Activated naive CD8-positive, alpha-beta T cell treated with anti-CD3 and anti-CD28 coated beads, Interleukin-2, amount 50 U/mL, for 24 hours (primary cell): ENCODE measurements at regions not wholly inside any gene's neighbourhood (a gene's known extent, or its start where the extent isn't known, plus 50 kb on each side); places are given as distances from the start of the nearest gene placed in this dataset.

Experiments
- ATAC-seq: fragments of 150-1000 bp; cut with Tn5 transposase; one replicate; pipeline ENCODE4 v1.10.0; 2021
- DNase-seq: peaks from one replicate; pipeline ENCODE4 v3.0.0; 2021
- H3K27ac Mint-ChIP-seq: one replicate; pipeline ENCODE4 v1.8.0; 2021; ENCODE audit warnings: mild to moderate bottlenecking, mixed read lengths
- H3K27me3 Mint-ChIP-seq: one replicate; pipeline ENCODE4 v1.8.0; 2021; ENCODE audit warnings: mixed read lengths
- H3K36me3 Mint-ChIP-seq: one replicate; pipeline ENCODE4 v1.8.0; 2021; ENCODE audit warnings: low read depth, mixed read lengths
- H3K4me1 Mint-ChIP-seq: one replicate; pipeline ENCODE4 v1.8.0; 2021; ENCODE audit warnings: mixed read lengths
- H3K4me3 Mint-ChIP-seq: one replicate; pipeline ENCODE4 v1.8.0; 2021; ENCODE audit warnings: mild to moderate bottlenecking, moderate library complexity, mixed read lengths
- H3K9me3 Mint-ChIP-seq: one replicate; pipeline ENCODE4 v1.8.0; 2021; ENCODE audit warnings: mixed read lengths

DNA sequence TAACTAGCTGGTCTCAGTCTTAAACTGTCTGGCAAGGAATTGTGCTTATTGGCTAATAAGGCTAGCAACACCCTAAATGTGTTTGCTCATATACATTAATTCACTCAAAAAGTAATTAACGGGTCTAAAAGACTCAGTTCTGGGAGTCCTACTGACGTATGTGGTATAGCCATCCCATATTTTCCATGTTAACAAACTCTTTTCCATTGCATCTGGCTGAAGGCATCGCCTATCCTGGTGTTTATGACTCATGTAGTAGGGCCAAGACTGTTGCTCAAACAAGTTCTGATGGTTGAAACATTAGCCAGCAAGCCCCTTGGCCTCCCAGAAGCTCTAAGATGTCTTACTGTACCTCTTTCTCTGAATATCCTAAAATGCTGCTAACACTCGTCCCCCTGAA lies 98.5 kb downstream of the PHLDA1 start:
- ATAC-seq: peak; percentile 30
- Mint-ChIP-seq H3K4me3 (no peak overlapping the region), H3K27me3 (peaks cover 13% of the 10 kb centered on the region), H3K36me3 (peaks cover 3% of the 10 kb centered on the region), H3K9me3 (peaks cover 4% of the 10 kb centered on the region), H3K27ac (peak overlapping the region; percentile 93), H3K4me1 (peaks cover 40% of the 10 kb centered on the region)
- DNase-seq: no peak

DNA sequence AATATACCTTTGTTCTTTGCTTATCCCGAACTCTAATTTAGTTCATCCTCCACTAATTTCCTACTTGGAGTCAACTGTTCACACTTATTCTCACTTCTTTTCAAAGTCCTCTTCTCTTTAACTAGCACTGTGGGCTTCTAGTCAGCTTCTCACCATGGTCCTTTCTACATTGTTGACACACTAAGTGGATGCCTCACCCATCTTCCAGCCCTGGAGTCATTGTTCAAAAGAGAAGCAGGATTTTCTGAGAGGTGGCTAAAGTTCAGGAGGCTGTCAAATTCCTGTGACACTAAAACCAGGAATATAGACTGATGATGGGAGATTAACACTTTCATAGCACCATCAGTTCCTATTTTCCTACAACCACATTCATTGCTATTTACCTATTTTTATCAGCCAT lies 99.3 kb downstream of the PHLDA1 start:
- peaks cover 40% of the 10 kb centered on the region for H3K4me1 Mint-ChIP-seq
- H3K9me3 Mint-ChIP-seq: peaks cover 9% of the 10 kb centered on the region
- no peak overlapping the region for H3K4me3 Mint-ChIP-seq
- ATAC-seq (no peak), DNase-seq (no peak)
- H3K36me3 Mint-ChIP-seq: peaks cover 3% of the 10 kb centered on the region
- H3K27me3 Mint-ChIP-seq: peaks cover 17% of the 10 kb centered on the region
- H3K27ac Mint-ChIP-seq: peak overlapping the region; percentile 21

DNA sequence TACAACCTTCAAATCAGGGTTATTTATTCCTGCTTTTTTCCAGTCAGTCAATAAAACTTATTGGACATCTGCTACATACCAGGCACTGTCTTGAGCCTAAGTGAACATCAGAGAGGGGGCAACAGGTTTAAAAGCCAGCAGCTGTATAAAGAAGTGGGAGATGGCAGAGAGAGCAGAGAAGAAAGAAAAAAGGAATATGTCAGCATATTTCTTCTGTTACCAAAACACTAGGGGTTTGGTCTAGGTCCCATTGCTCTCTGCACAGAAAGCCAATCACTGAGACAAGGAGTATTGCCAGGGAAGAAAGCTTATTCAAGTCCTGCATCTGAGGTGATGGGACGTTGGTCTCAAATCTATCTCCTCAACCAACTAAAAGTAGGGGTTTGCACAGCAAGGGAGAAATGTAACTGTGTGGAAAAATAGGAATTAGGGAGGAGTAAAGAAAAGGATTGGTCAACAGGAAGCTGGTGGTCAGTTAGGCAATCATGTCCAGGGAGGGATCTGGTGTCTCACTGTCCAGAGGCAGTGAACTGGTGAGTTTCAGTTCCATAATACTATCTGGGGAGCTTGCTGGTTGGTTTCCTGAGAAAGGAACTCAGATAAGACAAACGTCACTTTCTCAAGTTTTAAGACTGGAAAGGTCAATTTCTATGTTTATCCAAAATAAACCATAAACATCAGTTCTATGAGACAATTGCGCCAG lies 107.5 kb downstream of the PHLDA1 start:
- peaks cover 44% of the 10 kb centered on the region for H3K9me3 Mint-ChIP-seq
- H3K36me3 Mint-ChIP-seq: peaks cover 16% of the 10 kb centered on the region
- H3K27me3 Mint-ChIP-seq: peaks cover 14% of the 10 kb centered on the region
- DNase-seq (no peak), ATAC-seq (no peak)
- no peak overlapping the region for H3K27ac Mint-ChIP-seq
- no peak overlapping the region for H3K4me3 Mint-ChIP-seq
- peaks cover 18% of the 10 kb centered on the region for H3K4me1 Mint-ChIP-seq

DNA sequence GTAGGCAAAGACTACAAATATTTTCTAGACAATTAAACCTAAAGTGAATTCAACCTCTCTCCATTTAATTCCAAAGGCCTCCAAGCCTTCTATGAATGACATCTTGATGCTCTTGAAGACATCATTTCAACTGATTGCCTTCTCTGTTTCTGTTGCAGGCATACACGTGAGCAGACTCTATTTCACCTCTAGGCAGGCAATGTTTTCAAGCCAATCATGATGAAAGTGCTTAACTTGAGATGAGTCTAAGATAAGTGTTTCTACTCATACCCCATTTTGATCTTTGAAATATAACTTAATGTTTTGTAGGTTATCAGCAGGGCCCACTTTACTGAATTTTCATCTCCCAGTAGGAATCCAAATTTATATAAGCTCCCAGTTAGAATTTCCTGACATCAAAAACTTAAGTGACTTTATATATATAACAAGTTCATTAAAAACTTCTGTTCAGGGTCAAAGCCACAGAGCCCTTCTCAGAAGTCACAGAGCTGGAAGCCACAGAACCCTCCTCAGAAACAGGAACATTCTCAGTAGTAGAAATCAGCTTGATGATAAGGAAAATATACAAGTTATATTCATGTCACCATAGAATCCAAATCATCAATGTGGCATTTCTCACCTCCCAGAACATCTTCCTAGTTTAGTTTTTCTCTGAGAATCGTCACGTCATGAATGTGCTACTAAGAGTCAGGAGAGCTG lies 108.5 kb downstream of the PHLDA1 start:
- H3K27me3 Mint-ChIP-seq: peaks cover 12% of the 10 kb centered on the region
- DNase-seq (no peak), ATAC-seq (no peak)
- peaks cover 16% of the 10 kb centered on the region for H3K36me3 Mint-ChIP-seq
- peaks cover 16% of the 10 kb centered on the region for H3K4me1 Mint-ChIP-seq
- no peak overlapping the region for H3K4me3 Mint-ChIP-seq
- peaks cover 40% of the 10 kb centered on the region for H3K9me3 Mint-ChIP-seq
- peak overlapping the region; percentile 59 for H3K27ac Mint-ChIP-seq

DNA sequence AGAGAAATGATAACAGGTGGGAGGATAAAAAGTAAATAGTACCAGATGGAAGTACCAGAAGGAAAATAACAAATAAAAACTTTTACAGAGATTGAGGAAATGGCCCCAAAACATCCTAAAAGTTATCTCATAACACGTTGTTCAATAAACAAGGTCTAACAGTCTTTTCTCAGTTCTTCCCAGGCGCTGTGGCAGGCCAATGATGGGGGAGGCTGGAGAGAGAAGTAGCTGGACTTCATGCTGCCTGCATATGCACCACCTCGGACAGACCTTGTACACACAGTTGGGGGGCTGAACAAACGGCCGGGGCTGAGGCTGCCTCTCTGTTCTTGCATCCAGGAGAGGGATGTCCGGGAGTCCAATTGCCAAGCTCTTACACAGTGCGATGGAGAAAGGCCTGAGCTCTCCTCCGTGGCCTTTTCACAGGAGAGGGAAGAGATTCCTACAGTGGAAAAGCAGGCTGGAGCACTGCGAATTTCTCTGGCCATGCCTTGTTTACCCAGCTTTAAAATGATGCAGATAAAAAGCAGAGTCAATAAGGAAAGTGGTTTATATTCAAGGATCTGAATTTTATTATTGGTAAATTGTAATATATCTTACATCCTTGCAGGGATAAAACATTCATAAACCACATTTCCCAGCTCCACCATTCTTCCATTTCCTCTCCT lies 109.8 kb downstream of the PHLDA1 start:
- H3K4me3 Mint-ChIP-seq: no peak overlapping the region
- no peak for ATAC-seq
- H3K36me3 Mint-ChIP-seq: peaks cover 16% of the 10 kb centered on the region
- H3K4me1 Mint-ChIP-seq: peaks cover 27% of the 10 kb centered on the region
- H3K9me3 Mint-ChIP-seq: peaks cover 32% of the 10 kb centered on the region
- H3K27me3 Mint-ChIP-seq: peaks cover 7% of the 10 kb centered on the region
- no peak for DNase-seq
- H3K27ac Mint-ChIP-seq: no peak overlapping the region

DNA sequence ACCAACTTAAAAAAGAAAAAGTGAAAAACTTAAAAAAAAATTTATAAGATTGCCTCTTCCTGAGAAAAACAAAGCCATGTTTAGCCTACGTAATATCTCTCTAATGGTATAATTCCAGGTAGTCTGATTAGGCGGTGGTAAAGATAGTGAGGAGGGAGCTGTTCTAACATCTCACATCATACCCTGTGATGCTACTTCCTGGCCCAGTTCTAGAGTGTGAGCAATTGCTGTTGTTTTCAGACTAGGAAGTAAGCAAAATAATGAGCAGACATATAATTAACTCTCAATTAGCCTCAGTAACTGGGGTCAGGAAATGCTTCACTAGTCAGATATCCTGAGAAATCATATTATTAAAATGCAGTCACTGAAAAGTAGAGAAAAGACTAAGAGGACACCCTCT lies 113.9 kb downstream of the PHLDA1 start:
- Mint-ChIP-seq H3K36me3 (peaks cover 2% of the 10 kb centered on the region), H3K4me1 (peaks cover 45% of the 10 kb centered on the region), H3K4me3 (no peak overlapping the region), H3K27ac (no peak overlapping the region), H3K9me3 (peaks cover 6% of the 10 kb centered on the region), H3K27me3 (peaks cover 2% of the 10 kb centered on the region)
- ATAC-seq (no peak), DNase-seq (no peak)

GRCh38 chr12:75917083-75917482 lies 114.5 kb downstream of the PHLDA1 start:
- Mint-ChIP-seq H3K27me3 (peaks cover under 1% of the 10 kb centered on the region), H3K4me3 (peak overlapping the region; percentile 7), H3K9me3 (peaks cover 4% of the 10 kb centered on the region), H3K27ac (peak overlapping the region; percentile 63), H3K4me1 (peaks cover 46% of the 10 kb centered on the region), H3K36me3 (no peaks in the 10 kb centered on the region)
- DNase-seq (no peak), ATAC-seq (peak; percentile 6)

GRCh38 chr12:75913502-75914351 lies 117.8 kb downstream of the PHLDA1 start:
- Mint-ChIP-seq H3K27me3 (peaks cover 1% of the 10 kb centered on the region), H3K9me3 (peaks cover 4% of the 10 kb centered on the region), H3K36me3 (no peaks in the 10 kb centered on the region), H3K4me3 (peak overlapping the region; percentile 26), H3K4me1 (peaks cover 55% of the 10 kb centered on the region), H3K27ac (peak overlapping the region; percentile 88)
- ATAC-seq (peak; percentile 95), DNase-seq (peak; percentile 63)

DNA sequence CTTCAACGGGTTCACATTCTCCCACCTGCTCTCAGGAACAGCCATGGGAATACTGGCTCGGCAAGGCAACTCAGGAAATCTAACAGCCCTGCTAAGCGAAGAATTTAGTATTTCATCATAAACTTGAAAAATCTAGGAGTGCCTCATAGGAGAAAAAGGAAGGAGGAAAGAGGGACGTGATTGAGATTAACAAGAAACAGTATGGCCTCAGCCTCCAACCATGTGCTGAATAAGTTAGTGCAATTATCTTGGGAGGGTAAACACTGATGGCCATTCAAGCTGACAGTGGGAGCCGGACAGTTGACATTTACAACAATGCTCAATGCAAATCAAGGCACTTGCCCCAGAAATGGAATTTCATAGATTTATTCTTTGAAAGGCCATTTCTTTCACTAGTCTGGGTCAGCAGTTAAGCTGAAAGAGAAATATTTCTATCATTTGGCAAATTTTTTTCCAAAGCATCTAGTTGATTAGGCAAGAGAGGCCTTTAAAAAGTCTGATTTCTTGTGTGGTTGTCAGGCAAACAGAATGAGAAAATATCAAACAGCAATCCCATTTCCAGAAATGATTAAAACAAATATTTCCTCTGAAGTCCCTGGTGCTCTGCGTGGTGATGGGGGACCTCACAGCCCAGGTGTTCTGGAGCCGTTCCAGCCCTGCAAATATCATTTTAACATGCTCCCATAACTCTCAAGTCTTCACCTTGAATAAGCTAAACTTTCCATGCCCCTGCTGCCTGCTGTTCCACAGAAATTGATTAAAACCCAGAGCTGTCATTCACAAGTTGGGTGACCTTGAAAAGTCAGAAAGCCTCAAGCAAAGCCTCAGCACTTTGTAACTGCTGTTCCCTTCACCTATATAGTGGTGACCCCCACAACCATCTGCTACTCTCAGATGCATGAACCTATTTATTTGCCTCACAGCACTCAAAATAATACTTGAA lies 121.6 kb downstream of the PHLDA1 start:
- peaks cover 5% of the 10 kb centered on the region for H3K27me3 Mint-ChIP-seq
- H3K9me3 Mint-ChIP-seq: peaks cover 3% of the 10 kb centered on the region
- H3K4me1 Mint-ChIP-seq: peaks cover 34% of the 10 kb centered on the region
- ATAC-seq (no peak), DNase-seq (no peak)
- H3K4me3 Mint-ChIP-seq: no peak overlapping the region
- H3K36me3 Mint-ChIP-seq: no peaks in the 10 kb centered on the region
- H3K27ac Mint-ChIP-seq: no peak overlapping the region

DNA sequence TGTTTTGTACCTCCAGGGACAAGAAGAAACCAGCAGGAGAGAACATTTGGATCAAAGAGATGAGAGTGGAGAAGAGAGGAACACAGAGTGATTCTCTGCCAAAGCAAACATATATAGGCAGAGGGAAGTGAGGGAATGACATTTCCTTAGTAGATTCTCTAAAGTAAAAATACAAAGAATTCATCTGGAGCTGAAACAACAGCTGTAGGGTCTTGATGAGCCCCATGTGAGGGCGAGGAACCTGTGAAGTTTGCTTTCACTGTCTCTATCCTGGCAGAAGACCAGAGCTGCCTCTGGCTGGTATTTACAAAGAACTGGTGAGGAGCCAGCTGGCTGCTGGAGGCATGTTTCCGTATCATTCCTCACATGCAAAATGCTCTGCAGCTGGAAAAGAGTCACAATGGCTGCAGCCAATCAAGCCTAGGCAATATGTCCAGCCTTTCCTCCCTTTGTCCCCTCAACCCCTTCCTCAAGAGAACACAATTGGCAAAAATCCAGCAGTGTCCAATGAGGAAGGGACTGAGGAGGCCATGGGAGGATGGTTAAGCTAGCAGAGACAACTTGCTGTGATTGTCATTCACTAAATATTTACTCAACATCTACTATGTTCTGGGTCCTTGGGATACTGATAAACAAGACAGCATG lies 122.5 kb downstream of the PHLDA1 start:
- Mint-ChIP-seq H3K4me1 (peaks cover 26% of the 10 kb centered on the region), H3K27me3 (peaks cover 5% of the 10 kb centered on the region), H3K4me3 (no peak overlapping the region), H3K27ac (no peak overlapping the region), H3K9me3 (no peaks in the 10 kb centered on the region), H3K36me3 (no peaks in the 10 kb centered on the region)
- no peak for ATAC-seq
- DNase-seq: no peak

GRCh38 chr12:75905922-75906321 lies 125.7 kb downstream of the PHLDA1 start:
- Mint-ChIP-seq H3K27me3 (peaks cover 5% of the 10 kb centered on the region), H3K9me3 (no peaks in the 10 kb centered on the region), H3K4me1 (peaks cover 9% of the 10 kb centered on the region), H3K36me3 (no peaks in the 10 kb centered on the region), H3K27ac (no peak overlapping the region), H3K4me3 (no peak overlapping the region)
- DNase-seq: no peak
- no peak for ATAC-seq

DNA sequence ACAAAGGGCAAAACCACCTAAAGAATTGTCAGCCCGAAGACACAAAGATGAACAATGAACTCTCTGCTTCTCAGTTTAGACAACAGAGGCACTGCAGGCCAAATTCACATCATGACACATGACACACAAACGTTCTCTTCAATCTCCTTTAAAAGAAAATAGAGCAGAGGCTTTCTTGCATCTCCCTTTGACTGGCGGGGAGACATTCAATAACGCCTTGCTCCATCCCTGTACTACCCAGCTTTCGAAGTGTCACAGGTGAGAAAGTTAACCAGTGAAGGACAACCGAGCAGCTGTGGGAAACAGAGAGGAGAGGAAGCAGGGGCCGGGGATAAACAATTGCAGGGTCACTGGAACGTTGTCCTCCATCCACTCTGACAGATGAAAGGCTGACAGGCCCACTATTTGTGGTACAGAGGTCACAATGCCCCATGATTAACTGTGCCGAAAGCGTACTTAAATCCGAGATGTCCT lies 130.8 kb downstream of the PHLDA1 start:
- H3K27me3 Mint-ChIP-seq: peaks cover 16% of the 10 kb centered on the region
- no peaks in the 10 kb centered on the region for H3K4me1 Mint-ChIP-seq
- no peak for ATAC-seq
- no peak overlapping the region for H3K4me3 Mint-ChIP-seq
- H3K27ac Mint-ChIP-seq: no peak overlapping the region
- H3K36me3 Mint-ChIP-seq: no peaks in the 10 kb centered on the region
- DNase-seq: no peak
- H3K9me3 Mint-ChIP-seq: no peaks in the 10 kb centered on the region

DNA sequence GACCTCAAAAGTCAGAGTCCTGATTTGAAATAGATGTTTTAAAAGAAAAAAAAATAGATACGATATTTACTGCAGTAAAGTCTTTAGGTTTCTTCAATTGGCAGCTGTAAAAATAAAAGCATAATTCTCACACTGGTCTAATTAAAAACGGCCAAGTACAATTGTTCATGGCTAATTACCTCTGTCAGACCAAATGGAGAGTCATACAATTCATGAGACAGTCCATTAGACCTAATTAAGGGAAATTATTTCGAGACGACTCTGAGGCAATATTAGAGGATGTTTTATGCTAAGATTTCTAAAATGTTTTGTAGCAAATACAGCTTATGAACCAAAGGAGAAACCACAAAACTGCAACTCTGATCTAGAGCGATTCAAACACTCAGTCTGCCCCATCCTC lies 131.3 kb downstream of the PHLDA1 start:
- no peaks in the 10 kb centered on the region for H3K4me1 Mint-ChIP-seq
- ATAC-seq (no peak), DNase-seq (no peak)
- H3K27ac Mint-ChIP-seq: no peak overlapping the region
- H3K4me3 Mint-ChIP-seq: no peak overlapping the region
- no peaks in the 10 kb centered on the region for H3K9me3 Mint-ChIP-seq
- H3K36me3 Mint-ChIP-seq: no peaks in the 10 kb centered on the region
- peaks cover 16% of the 10 kb centered on the region for H3K27me3 Mint-ChIP-seq
